Adrenal gland (tissue), 5 donors: ENCODE measurements at regions not wholly inside any gene's neighbourhood (a gene's known extent, or its start where the extent isn't known, plus 50 kb on each side); places are given as distances from the start of the nearest gene placed in this dataset.

Experiments
- POLR2A ChIP-seq, 2 donors: fragments of 450-650 bp; IDR thresholded peaks; one replicate each; pipeline ENCODE4 v1.6.1; 2017; ENCODE audit warnings: antibody characterized with exemption in 2 of 2, mild to moderate bottlenecking in 2 of 2, moderate library complexity in 1 of 2
- TF ChIP-seq, protein P1 (sequence below), 6 experiments: fragments of 450-650 bp in 4 of 6; fragments of 200-600 bp in 2 of 6; sonication (generic) in 1 of 6; IDR thresholded peaks; 1 replicate in 5 of 6; 2 replicates in 1 of 6; pipeline versions ENCODE4 v1.5.1 to v1.8.0; 2016 to 2021; ENCODE audit warnings: antibody characterized with exemption in 6 of 6, mild to moderate bottlenecking in 2 of 6, moderate library complexity in 1 of 6
- donor health status: DM: no; HTN: no; CAD: no.

DNA sequence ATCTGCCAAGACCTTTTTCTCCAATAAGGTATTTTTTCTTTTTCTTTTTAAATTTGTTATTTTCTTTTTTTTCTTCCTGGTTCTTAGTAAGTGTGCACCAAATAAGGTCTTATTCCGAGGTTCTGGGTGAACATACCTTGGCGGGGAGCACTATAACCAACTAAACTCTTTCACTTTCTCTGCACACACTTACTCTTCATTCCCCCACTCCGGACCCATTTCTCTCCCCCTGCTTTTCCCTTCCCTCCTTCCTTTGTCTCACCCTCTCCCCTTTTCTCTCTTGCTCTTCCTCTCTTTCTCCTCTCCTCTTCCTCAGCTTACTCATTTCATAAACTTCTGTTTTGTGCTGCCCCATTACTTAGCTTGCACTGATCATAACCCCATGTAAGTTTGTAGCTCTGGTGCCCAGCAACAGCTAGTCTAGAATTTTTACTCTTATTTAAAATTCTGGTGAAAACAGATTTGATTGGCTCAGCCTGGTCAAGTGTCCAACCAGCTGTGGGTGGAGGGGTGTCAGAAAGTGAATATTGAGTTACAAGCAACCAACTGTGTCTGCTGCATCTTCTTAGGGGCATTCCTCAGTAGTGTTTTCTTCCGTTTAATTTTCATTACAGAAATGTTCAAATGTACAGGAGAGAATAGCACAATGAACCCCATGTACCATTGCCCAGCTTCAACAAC is 297.5 kb downstream of the SHQ1 start:
- TF ChIP-seq, protein P1, sequence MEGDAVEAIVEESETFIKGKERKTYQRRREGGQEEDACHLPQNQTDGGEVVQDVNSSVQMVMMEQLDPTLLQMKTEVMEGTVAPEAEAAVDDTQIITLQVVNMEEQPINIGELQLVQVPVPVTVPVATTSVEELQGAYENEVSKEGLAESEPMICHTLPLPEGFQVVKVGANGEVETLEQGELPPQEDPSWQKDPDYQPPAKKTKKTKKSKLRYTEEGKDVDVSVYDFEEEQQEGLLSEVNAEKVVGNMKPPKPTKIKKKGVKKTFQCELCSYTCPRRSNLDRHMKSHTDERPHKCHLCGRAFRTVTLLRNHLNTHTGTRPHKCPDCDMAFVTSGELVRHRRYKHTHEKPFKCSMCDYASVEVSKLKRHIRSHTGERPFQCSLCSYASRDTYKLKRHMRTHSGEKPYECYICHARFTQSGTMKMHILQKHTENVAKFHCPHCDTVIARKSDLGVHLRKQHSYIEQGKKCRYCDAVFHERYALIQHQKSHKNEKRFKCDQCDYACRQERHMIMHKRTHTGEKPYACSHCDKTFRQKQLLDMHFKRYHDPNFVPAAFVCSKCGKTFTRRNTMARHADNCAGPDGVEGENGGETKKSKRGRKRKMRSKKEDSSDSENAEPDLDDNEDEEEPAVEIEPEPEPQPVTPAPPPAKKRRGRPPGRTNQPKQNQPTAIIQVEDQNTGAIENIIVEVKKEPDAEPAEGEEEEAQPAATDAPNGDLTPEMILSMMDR (IDR thresholded peaks at IDR 0.05): no peak
- no peak for TF ChIP-seq POLR2A (IDR thresholded peaks at IDR 0.05)
